AG09309 (cell line): ENCODE measurements at regions not wholly inside any gene's neighbourhood (a gene's known extent, or its start where the extent isn't known, plus 50 kb on each side); places are given as distances from the start of the nearest gene placed in this dataset.

ENCODE experiments used
- DNase-seq: peaks from one replicate; pipeline ENCODE4 v3.0.0-alpha.2; 2010; ENCODE audit warnings: low read depth
- H3K4me3 ChIP-seq: 2 replicates; pipeline ENCODE4 v1.5.1; 2011; ENCODE audit warnings: mild to moderate bottlenecking, low read depth, low read length, moderate library complexity; ENCODE audit not compliant: control insufficient read depth
- CTCF ChIP-seq: IDR thresholded peaks from 2 replicates; pipeline ENCODE4 v1.5.1; 2011; ENCODE audit warnings: mild to moderate bottlenecking, low read depth, low read length, inconsistent platforms; ENCODE audit not compliant: insufficient read depth, control insufficient read depth; ENCODE audit errors: missing control alignments

GRCh38 chr18:38843291-38843690 lies 1277.7 kb upstream of the CELF4 start:
- no peak overlapping the region for H3K4me3 ChIP-seq
- no peak for DNase-seq
- TF ChIP-seq CTCF = no peak

GRCh38 chr18:38826247-38826646 lies 1260.6 kb upstream of the CELF4 start:
- H3K4me3 ChIP-seq = no peak overlapping the region
- no peak for TF ChIP-seq CTCF
- DNase-seq = no peak

GRCh38 chr18:38811209-38811608 lies 1245.6 kb upstream of the CELF4 start:
- no peak for TF ChIP-seq CTCF
- no peak for DNase-seq
- no peak overlapping the region for H3K4me3 ChIP-seq

- TF ChIP-seq CTCF = no peak
- no peak overlapping the region for H3K4me3 ChIP-seq
- no peak for DNase-seq
Observed at GRCh38 chr18:38810789-38811188, 1245.2 kb upstream of the CELF4 start.

- TF ChIP-seq CTCF = no peak
Observed at GRCh38 chr18:38807915-38808314, 1242.3 kb upstream of the CELF4 start.

GRCh38 chr18:38805256-38805655 lies 1239.7 kb upstream of the CELF4 start:
- no peak overlapping the region for H3K4me3 ChIP-seq
- DNase-seq = no peak
- TF ChIP-seq CTCF = no peak

More at GRCh38 chr18:38807915-38808314, 1242.3 kb upstream of the CELF4 start:
- H3K4me3 ChIP-seq = no peak overlapping the region
- no peak for DNase-seq

GRCh38 chr18:38801640-38802039 lies 1236.0 kb upstream of the CELF4 start:
- H3K4me3 ChIP-seq = no peak overlapping the region
- TF ChIP-seq CTCF = no peak
- DNase-seq = no peak
